ENCODE measurements at regions not wholly inside any gene's neighbourhood (a gene's known extent, or its start where the extent isn't known, plus 50 kb on each side); places are given as distances from the start of the nearest gene placed in this dataset.

DNA sequence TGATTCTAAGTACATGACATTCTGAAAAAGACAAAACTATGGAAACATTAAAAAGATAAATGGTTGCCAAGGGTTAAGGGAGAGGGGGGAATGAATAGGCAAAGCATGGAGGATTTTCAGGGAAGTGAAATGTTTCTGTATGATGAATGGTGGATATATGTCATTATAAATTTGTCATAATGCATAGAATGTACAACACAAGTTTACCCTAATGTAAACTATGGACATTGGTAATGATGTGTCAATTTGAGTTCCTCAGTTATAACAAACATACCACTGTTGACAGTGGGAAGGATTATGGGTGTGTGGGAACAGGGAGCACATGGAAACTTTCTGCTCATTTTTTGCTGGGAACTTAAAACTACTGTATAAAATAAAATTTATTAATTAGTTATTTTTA is 427.1 kb upstream of the ESRRG start:
- H3K4me3 ChIP-seq (replicated peaks in 1 of 3) = no peak overlapping the region
- no peak for DNase-seq
- no peaks in the 10 kb centered on the region for H3K36me3 ChIP-seq
- no peaks in the 10 kb centered on the region for H3K27me3 ChIP-seq
- intact Hi-C loops (cut with DNase I) = no loop called here
- TF ChIP-seq, protein P1, sequence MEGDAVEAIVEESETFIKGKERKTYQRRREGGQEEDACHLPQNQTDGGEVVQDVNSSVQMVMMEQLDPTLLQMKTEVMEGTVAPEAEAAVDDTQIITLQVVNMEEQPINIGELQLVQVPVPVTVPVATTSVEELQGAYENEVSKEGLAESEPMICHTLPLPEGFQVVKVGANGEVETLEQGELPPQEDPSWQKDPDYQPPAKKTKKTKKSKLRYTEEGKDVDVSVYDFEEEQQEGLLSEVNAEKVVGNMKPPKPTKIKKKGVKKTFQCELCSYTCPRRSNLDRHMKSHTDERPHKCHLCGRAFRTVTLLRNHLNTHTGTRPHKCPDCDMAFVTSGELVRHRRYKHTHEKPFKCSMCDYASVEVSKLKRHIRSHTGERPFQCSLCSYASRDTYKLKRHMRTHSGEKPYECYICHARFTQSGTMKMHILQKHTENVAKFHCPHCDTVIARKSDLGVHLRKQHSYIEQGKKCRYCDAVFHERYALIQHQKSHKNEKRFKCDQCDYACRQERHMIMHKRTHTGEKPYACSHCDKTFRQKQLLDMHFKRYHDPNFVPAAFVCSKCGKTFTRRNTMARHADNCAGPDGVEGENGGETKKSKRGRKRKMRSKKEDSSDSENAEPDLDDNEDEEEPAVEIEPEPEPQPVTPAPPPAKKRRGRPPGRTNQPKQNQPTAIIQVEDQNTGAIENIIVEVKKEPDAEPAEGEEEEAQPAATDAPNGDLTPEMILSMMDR (IDR thresholded peaks at IDR 0.05) = no peak
- TF ChIP-seq POLR2A (IDR thresholded peaks at IDR 0.05) = no peak
- no peak overlapping the region for H3K27ac ChIP-seq
- H3K4me1 ChIP-seq = no peaks in the 10 kb centered on the region
- H3K9me3 ChIP-seq = no peaks in the 10 kb centered on the region

DNA sequence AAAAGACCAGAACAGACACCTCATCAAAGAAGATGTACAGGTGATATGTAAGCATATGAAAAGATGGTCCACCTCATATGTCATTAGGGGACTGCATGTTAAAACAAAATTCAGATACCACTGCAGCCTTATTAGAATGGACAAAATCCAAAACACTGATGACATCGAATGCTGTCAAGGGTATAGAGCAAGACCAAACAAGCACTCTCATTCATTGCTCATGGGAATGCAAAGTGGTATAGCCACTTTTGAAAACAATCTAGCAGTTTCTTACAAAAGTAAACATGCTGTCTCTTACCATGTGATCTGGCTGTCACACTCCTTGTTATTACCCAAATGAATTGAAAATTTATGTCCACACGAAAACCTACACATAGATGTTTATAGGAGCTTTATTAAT is 426.6 kb upstream of the ESRRG start:
- Histone ChIP-seq H3K36me3 (no peaks in the 10 kb centered on the region), H3K9me3 (no peaks in the 10 kb centered on the region), H3K27ac (no peak overlapping the region), H3K27me3 (no peaks in the 10 kb centered on the region), H3K4me1 (no peaks in the 10 kb centered on the region), H3K4me3 (replicated peaks in 1 of 3) (no peak overlapping the region)
- intact Hi-C loops (cut with DNase I) = no loop called here
- TF ChIP-seq, protein P1 (IDR thresholded peaks at IDR 0.05) = no peak
- no peak for TF ChIP-seq POLR2A (IDR thresholded peaks at IDR 0.05)
- no peak for DNase-seq
- 65 to 69% methylated on average over 2 of the region's 2 CpGs for WGBS, 2 donors

DNA sequence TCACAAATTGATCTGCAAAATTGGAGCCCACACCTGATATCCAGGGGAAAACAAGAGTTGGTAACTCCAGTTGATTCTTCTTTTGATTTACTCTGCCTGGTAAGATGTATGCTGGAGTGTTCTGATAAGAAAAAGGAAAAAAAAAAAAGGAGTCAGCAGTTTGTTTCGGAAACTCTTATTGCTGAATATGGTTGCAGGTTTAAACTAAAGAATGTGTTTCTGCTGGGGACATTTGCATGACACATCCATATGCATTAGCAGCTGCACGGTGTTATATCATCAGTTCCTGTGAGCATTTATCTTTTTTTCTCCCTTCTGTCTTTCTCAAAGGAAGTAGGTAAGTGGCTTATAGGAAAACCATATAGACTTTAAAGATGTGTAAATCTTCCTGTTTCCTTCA is 418.5 kb upstream of the ESRRG start:
- intact Hi-C loops (cut with DNase I) = no loop called here
- Histone ChIP-seq H3K27me3 (no peaks in the 10 kb centered on the region), H3K4me3 (replicated peaks in 1 of 3) (no peak overlapping the region), H3K36me3 (no peaks in the 10 kb centered on the region), H3K4me1 (peaks cover under 1 to 13% of the 10 kb centered on the region in 2 donors), H3K9me3 (no peaks in the 10 kb centered on the region), H3K27ac (no peak overlapping the region)
- no peak for DNase-seq
- TF ChIP-seq POLR2A (IDR thresholded peaks at IDR 0.05) = no peak
- TF ChIP-seq, protein P1 (IDR thresholded peaks at IDR 0.05) = no peak
- WGBS, 2 donors = 82 to 89% methylated on average over 2 of the region's 2 CpGs

GRCh38 chr1:217140041-217140901 is 417.0 kb upstream of the ESRRG start:
- no peaks in the 10 kb centered on the region for H3K9me3 ChIP-seq
- 55 to 64% methylated on average over 30 of the region's 30 CpGs for WGBS, 2 donors
- no peak overlapping the region for H3K4me3 ChIP-seq (replicated peaks in 1 of 3)
- no peak overlapping the region for H3K27ac ChIP-seq
- TF ChIP-seq, protein P1 (IDR thresholded peaks at IDR 0.05) = no peak
- TF ChIP-seq POLR2A (IDR thresholded peaks at IDR 0.05) = no peak
- DNase-seq = no peak
- no peaks in the 10 kb centered on the region for H3K36me3 ChIP-seq
- peaks cover 11 to 22% of the 10 kb centered on the region in 2 donors for H3K4me1 ChIP-seq
- intact Hi-C loops (cut with DNase I) = no loop called here
- no peaks in the 10 kb centered on the region for H3K27me3 ChIP-seq

GRCh38 chr1:217139513-217139912 is 416.3 kb upstream of the ESRRG start:
- intact Hi-C loops (cut with DNase I) = no loop called here
- WGBS, 2 donors = 20 to 23% methylated on average over 29 of the region's 29 CpGs
- H3K4me1 ChIP-seq = peaks cover 11 to 22% of the 10 kb centered on the region in 2 donors
- TF ChIP-seq, protein P1 (IDR thresholded peaks at IDR 0.05) = no peak
- TF ChIP-seq POLR2A (IDR thresholded peaks at IDR 0.05) = no peak
- H3K36me3 ChIP-seq = no peaks in the 10 kb centered on the region
- H3K4me3 ChIP-seq (replicated peaks in 1 of 3) = no peak overlapping the region
- H3K27ac ChIP-seq = no peak overlapping the region
- no peaks in the 10 kb centered on the region for H3K27me3 ChIP-seq
- DNase-seq = no peak
- no peaks in the 10 kb centered on the region for H3K9me3 ChIP-seq
